OCI-LY7 (cell line): ENCODE measurements at regions not wholly inside any gene's neighbourhood (a gene's known extent, or its start where the extent isn't known, plus 50 kb on each side); places are given as distances from the start of the nearest gene placed in this dataset.

Experiments used
- BruUV-seq: library from RNA; stranded (reverse); fragments of 400-500 nt; replicated peaks from 2 replicates; lab custom pipeline; 2021; lab: Mats Ljungman, UMichigan
- CTCF ChIA-PET: fragments of 300-600 bp; sonication (Branson Sonifier 250); formaldehyde crosslinking; loops from one replicate; lab custom pipeline; 2022; ENCODE audit warnings: antibody characterized with exemption; ENCODE audit not compliant: unreplicated experiment; lab: Charles Lee
- POLR2A ChIA-PET: fragments of 300-600 bp; sonication (Branson Sonifier 250); formaldehyde crosslinking; loops from one replicate; lab custom pipeline; 2022; ENCODE audit warnings: antibody characterized with exemption; lab: Charles Lee
- DNase-seq: peaks from one replicate; pipeline ENCODE4 v3.0.0-alpha.2; 2015; ENCODE audit warnings: low spot score
- H2AFZ ChIP-seq: fragments of 200-600 bp; sonication (generic), shearing (Covaris generic); 2 replicates; pipeline ENCODE4 v1.6.1; 2014; ENCODE audit warnings: mild to moderate bottlenecking, antibody characterized with exemption, low read length, moderate library complexity
- H3K27ac ChIP-seq: fragments of 200-600 bp; sonication (generic); 2 replicates; pipeline ENCODE4 v1.5.1; 2014; ENCODE audit warnings: mixed run types, low read depth, mild to moderate bottlenecking, moderate library complexity, low read length, inconsistent platforms; ENCODE audit not compliant: poor library complexity, severe bottlenecking
- H3K36me3 ChIP-seq: fragments of 200-600 bp; sonication (generic); 2 replicates; pipeline ENCODE4 v1.6.1; 2014; ENCODE audit warnings: mild to moderate bottlenecking, antibody characterized with exemption, low read length, moderate library complexity, mixed read lengths; ENCODE audit not compliant: insufficient read depth
- H3K4me1 ChIP-seq: fragments of 200-600 bp; sonication (generic); 2 replicates; pipeline ENCODE4 v1.5.1; 2014; ENCODE audit warnings: mild to moderate bottlenecking, low read length; ENCODE audit not compliant: insufficient read depth, poor library complexity, severe bottlenecking
- H3K4me2 ChIP-seq: fragments of 200-600 bp; sonication (generic); 2 replicates; pipeline ENCODE4 v1.6.1; 2014; ENCODE audit warnings: mild to moderate bottlenecking, low read length
- H3K4me3 ChIP-seq: fragments of 200-600 bp; sonication (generic); 2 replicates; pipeline ENCODE4 v1.5.1; 2014; ENCODE audit warnings: mild to moderate bottlenecking, low read depth, low read length; ENCODE audit not compliant: poor library complexity, severe bottlenecking
- H3K79me2 ChIP-seq: fragments of 200-600 bp; sonication (generic); 2 replicates; pipeline ENCODE4 v1.6.1; 2016; ENCODE audit warnings: low read depth, mild to moderate bottlenecking, low read length, moderate library complexity, mixed read lengths; ENCODE audit not compliant: insufficient read depth
- H3K9me2 ChIP-seq: fragments of 200-600 bp; sonication (generic); 2 replicates; pipeline ENCODE4 v1.6.1; 2016; ENCODE audit warnings: mild to moderate bottlenecking, low read length, mixed read lengths; ENCODE audit not compliant: insufficient read depth
- H3K9me3 ChIP-seq: fragments of 200-600 bp; sonication (generic); 2 replicates; pipeline ENCODE4 v1.6.1; 2014; ENCODE audit warnings: mild to moderate bottlenecking, mixed run types, low read length, mixed read lengths
- H4K20me1 ChIP-seq: fragments of 200-600 bp; sonication (generic); 2 replicates; pipeline ENCODE4 v1.6.1; 2014; ENCODE audit warnings: mild to moderate bottlenecking, antibody characterized with exemption, low read length, moderate library complexity, mixed read lengths; ENCODE audit not compliant: insufficient read depth
- EZH2phosphoT487 ChIP-seq: fragments of 200-600 bp; sonication (generic); IDR thresholded peaks from 2 replicates; pipeline ENCODE4 v1.6.1; 2018; ENCODE audit warnings: low read depth, borderline replicate concordance, mild to moderate bottlenecking, mixed run types, antibody characterized with exemption, low read length, moderate library complexity, mixed read lengths
- intact Hi-C: fragments of 100-400 bp; cut with micrococcal nuclease; formaldehyde crosslinking; loops from one replicate; pipeline ENCODE4 v1.10.0; 2022; ENCODE audit not compliant: unreplicated experiment
- TF ChIP-seq, protein P1 (sequence below): fragments of 200-600 bp; sonication (generic); conservative IDR thresholded peaks from 2 replicates; pipeline ENCODE4 v1.5.1; 2014; ENCODE audit warnings: mild to moderate bottlenecking, antibody characterized with exemption, low read length, moderate library complexity, mixed read lengths

- no peak overlapping the region for H3K27ac ChIP-seq
- H3K36me3 ChIP-seq = no peaks in the 10 kb centered on the region
- ChIA-PET CTCF (no interaction called here), POLR2A (no interaction called here)
- H3K4me3 ChIP-seq = no peak overlapping the region
- no peaks in the 10 kb centered on the region for H3K9me3 ChIP-seq
- H3K9me2 ChIP-seq = no peaks in the 10 kb centered on the region
- no peak overlapping the region for H2AFZ ChIP-seq
- no TSS peak for BruUV-seq
- DNase-seq = no peak
- no peaks in the 10 kb centered on the region for H3K4me1 ChIP-seq
- no peak overlapping the region for H3K4me2 ChIP-seq
- H4K20me1 ChIP-seq = no peaks in the 10 kb centered on the region
- TF ChIP-seq, protein P1, sequence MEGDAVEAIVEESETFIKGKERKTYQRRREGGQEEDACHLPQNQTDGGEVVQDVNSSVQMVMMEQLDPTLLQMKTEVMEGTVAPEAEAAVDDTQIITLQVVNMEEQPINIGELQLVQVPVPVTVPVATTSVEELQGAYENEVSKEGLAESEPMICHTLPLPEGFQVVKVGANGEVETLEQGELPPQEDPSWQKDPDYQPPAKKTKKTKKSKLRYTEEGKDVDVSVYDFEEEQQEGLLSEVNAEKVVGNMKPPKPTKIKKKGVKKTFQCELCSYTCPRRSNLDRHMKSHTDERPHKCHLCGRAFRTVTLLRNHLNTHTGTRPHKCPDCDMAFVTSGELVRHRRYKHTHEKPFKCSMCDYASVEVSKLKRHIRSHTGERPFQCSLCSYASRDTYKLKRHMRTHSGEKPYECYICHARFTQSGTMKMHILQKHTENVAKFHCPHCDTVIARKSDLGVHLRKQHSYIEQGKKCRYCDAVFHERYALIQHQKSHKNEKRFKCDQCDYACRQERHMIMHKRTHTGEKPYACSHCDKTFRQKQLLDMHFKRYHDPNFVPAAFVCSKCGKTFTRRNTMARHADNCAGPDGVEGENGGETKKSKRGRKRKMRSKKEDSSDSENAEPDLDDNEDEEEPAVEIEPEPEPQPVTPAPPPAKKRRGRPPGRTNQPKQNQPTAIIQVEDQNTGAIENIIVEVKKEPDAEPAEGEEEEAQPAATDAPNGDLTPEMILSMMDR = no peak
- no peak for TF ChIP-seq EZH2phosphoT487
- H3K79me2 ChIP-seq = no peaks in the 10 kb centered on the region
- intact Hi-C loops = no loop called here
Observed at GRCh38 chr14:65906344-65906743, 493.8 kb downstream of the FUT8 start.

DNA sequence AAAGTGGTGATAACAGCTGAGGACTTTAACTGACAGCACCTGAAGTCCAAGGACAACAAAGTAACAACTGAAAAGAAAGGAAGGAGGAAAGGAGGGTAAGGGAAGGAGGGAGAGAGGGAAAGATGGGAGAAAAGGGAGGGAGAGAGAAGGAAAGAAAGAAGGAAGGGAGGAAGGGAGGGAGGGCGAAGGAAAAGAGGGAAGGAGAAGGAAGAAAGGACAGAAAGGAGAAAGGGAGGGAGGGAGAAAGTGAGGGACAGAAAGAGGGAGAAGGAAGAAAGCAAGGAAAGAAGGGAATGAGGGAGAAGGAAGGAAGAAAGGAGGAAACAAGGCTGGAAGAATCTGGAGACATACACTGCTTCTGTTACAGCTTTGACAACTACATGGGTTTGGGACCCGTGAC is 494.4 kb downstream of the FUT8 start:
- H3K36me3 ChIP-seq = no peaks in the 10 kb centered on the region
- no peaks in the 10 kb centered on the region for H4K20me1 ChIP-seq
- ChIA-PET CTCF (no interaction called here), POLR2A (no interaction called here)
- BruUV-seq = no TSS peak
- TF ChIP-seq EZH2phosphoT487 = no peak
- TF ChIP-seq, protein P1 = no peak
- no peaks in the 10 kb centered on the region for H3K4me1 ChIP-seq
- H3K79me2 ChIP-seq = no peaks in the 10 kb centered on the region
- H2AFZ ChIP-seq = no peak overlapping the region
- intact Hi-C loops = no loop called here
- no peaks in the 10 kb centered on the region for H3K9me3 ChIP-seq
- no peak overlapping the region for H3K4me3 ChIP-seq
- H3K9me2 ChIP-seq = no peaks in the 10 kb centered on the region
- DNase-seq = no peak
- H3K4me2 ChIP-seq = no peak overlapping the region
- no peak overlapping the region for H3K27ac ChIP-seq

DNA sequence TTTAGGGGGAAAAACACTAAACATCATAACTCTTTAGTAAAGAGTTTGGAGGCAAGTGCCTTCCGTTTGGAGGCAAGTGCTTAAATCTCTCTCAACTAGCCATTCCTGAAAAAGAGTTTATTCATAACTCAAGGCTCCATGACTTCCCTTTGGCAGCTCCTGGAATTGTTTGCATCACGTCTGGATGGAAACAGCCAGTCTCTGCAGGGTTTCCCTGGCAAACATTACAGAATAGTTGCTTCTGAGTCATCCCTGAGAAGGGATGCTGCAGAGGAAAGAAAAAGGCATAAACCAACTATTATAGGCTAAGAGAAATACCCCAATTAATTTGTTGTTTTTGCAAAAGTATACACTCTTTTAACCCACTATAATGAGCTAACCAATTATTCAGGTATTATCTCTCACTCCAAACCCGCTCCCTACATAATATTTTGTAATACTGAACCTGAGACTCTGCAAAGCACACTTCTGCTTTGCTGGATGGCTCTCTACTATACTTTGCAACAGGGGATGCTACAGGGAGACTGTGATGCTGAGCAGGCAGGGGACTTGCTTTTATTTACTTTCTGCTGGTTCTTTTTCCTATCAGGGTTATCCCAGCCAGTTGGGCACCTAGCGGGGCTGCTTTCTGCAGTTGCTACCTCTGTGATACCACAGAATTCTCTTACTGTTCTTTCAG is 497.7 kb downstream of the FUT8 start:
- Histone ChIP-seq H3K9me3 (no peaks in the 10 kb centered on the region), H3K79me2 (no peaks in the 10 kb centered on the region), H3K36me3 (no peaks in the 10 kb centered on the region), H2AFZ (no peak overlapping the region), H3K4me2 (no peak overlapping the region), H3K4me3 (no peak overlapping the region), H3K9me2 (no peaks in the 10 kb centered on the region), H3K4me1 (no peaks in the 10 kb centered on the region), H4K20me1 (no peaks in the 10 kb centered on the region), H3K27ac (no peak overlapping the region)
- no peak for DNase-seq
- intact Hi-C loops = no loop called here
- no peak for TF ChIP-seq EZH2phosphoT487
- TF ChIP-seq, protein P1 = no peak
- ChIA-PET CTCF (no interaction called here), POLR2A (no interaction called here)
- no TSS peak for BruUV-seq
